Hepatocyte (in vitro differentiated cells): ENCODE measurements at regions not wholly inside any gene's neighbourhood (a gene's known extent, or its start where the extent isn't known, plus 50 kb on each side); places are given as distances from the start of the nearest gene placed in this dataset.

Experiments
- DNase-seq: peaks from one replicate; pipeline ENCODE4 v3.0.0-alpha.2; 2016; ENCODE audit warnings: low spot score
- H2AFZ ChIP-seq: fragments of 200-600 bp; sonication (generic); 2 replicates; pipeline ENCODE4 v1.6.0; 2016; ENCODE audit warnings: antibody characterized with exemption, mild to moderate bottlenecking
- H3K27ac ChIP-seq: fragments of 200-600 bp; sonication (generic); 2 replicates; pipeline ENCODE4 v1.5.1; 2016; ENCODE audit warnings: mild to moderate bottlenecking
- H3K27me3 ChIP-seq: fragments of 200-600 bp; sonication (generic); 2 replicates; pipeline ENCODE4 v1.6.1; 2016
- H3K36me3 ChIP-seq: fragments of 200-600 bp; sonication (generic); replicated peaks from 2 replicates; pipeline ENCODE4 v1.5.1; 2016; ENCODE audit warnings: low read depth; ENCODE audit not compliant: insufficient read depth
- H3K4me1 ChIP-seq: fragments of 200-600 bp; sonication (generic); 2 replicates; pipeline ENCODE4 v1.5.1; 2016; ENCODE audit warnings: mild to moderate bottlenecking, moderate library complexity; ENCODE audit not compliant: insufficient read depth
- H3K4me2 ChIP-seq: fragments of 200-600 bp; sonication (generic); 2 replicates; pipeline ENCODE4 v1.6.0; 2016
- H3K4me3 ChIP-seq: fragments of 200-600 bp; sonication (generic); 2 replicates; pipeline ENCODE4 v1.5.1; 2016; ENCODE audit warnings: mild to moderate bottlenecking
- H3K79me2 ChIP-seq: fragments of 200-600 bp; sonication (generic); 2 replicates; pipeline ENCODE4 v1.6.0; 2017; ENCODE audit warnings: mild to moderate bottlenecking
- H3K9me2 ChIP-seq: fragments of 200-600 bp; sonication (generic); replicated peaks from 2 replicates; pipeline ENCODE4 v1.6.0; 2017; ENCODE audit warnings: mild to moderate bottlenecking; ENCODE audit not compliant: insufficient read depth
- H3K9me3 ChIP-seq: fragments of 200-600 bp; sonication (generic); 2 replicates; pipeline ENCODE4 v1.5.1; 2016; ENCODE audit warnings: low read depth, mild to moderate bottlenecking
- H4K20me1 ChIP-seq: fragments of 200-600 bp; sonication (generic); 2 replicates; pipeline ENCODE4 v1.6.0; 2016; ENCODE audit warnings: mild to moderate bottlenecking; ENCODE audit not compliant: insufficient read depth, poor library complexity, severe bottlenecking
- CTCF ChIP-seq: fragments of 200-600 bp; sonication (generic); IDR thresholded peaks from 2 replicates; pipeline ENCODE4 v1.5.1; 2016; ENCODE audit warnings: antibody characterized with exemption, mild to moderate bottlenecking; ENCODE audit not compliant: poor library complexity
- EZH2 ChIP-seq: fragments of 200-600 bp; sonication (generic); IDR thresholded peaks from 2 replicates; pipeline ENCODE4 v1.6.1; 2016; ENCODE audit warnings: antibody characterized with exemption, mild to moderate bottlenecking, borderline replicate concordance
- EZH2phosphoT487 ChIP-seq: fragments of 200-600 bp; sonication (generic); IDR thresholded peaks from one replicate; pipeline ENCODE4 v1.6.1; 2018; ENCODE audit warnings: antibody characterized with exemption, mild to moderate bottlenecking, low read depth, moderate library complexity; ENCODE audit not compliant: unreplicated experiment, severe bottlenecking
- WGBS: methylation state at CpG from one replicate; pipeline ENCODE4 v1.1.6; 2016; ENCODE audit warnings: low lambda C conversion rate; ENCODE audit errors: missing lambda C conversion rate; 5-methylcytosine and 5-hydroxymethylcytosine counted together

- H3K36me3 ChIP-seq, result no peaks in the 10 kb centered on the region
- 76% methylated on average over 5 of the region's 6 CpGs for WGBS
- H3K27ac ChIP-seq, result no peak overlapping the region
- H3K4me1 ChIP-seq, result no peaks in the 10 kb centered on the region
- no peaks in the 10 kb centered on the region for H4K20me1 ChIP-seq
- no peak overlapping the region for H3K4me2 ChIP-seq
- no peaks in the 10 kb centered on the region for H3K9me3 ChIP-seq
- TF ChIP-seq EZH2phosphoT487, result no peak
- no peaks in the 10 kb centered on the region for H3K79me2 ChIP-seq
- H3K27me3 ChIP-seq, result no peaks in the 10 kb centered on the region
- no peak for DNase-seq
- no peak overlapping the region for H3K4me3 ChIP-seq
- no peaks in the 10 kb centered on the region for H3K9me2 ChIP-seq
- H2AFZ ChIP-seq, result no peak overlapping the region
Measured at GRCh38 chr1:30492451-30492850, 230.9 kb downstream of the MATN1 start.

GRCh38 chr1:30491831-30492230, 231.6 kb downstream of the MATN1 start:
- H2AFZ ChIP-seq, result no peak overlapping the region
- H3K27me3 ChIP-seq, result no peaks in the 10 kb centered on the region
- no peaks in the 10 kb centered on the region for H3K36me3 ChIP-seq
- no peaks in the 10 kb centered on the region for H3K4me1 ChIP-seq
- no peaks in the 10 kb centered on the region for H4K20me1 ChIP-seq
- no peak overlapping the region for H3K27ac ChIP-seq
- no peak overlapping the region for H3K4me3 ChIP-seq
- H3K79me2 ChIP-seq, result no peaks in the 10 kb centered on the region
- no peaks in the 10 kb centered on the region for H3K9me3 ChIP-seq
- 72% methylated on average over 4 of the region's 4 CpGs for WGBS
- H3K9me2 ChIP-seq, result no peaks in the 10 kb centered on the region
- no peak for TF ChIP-seq EZH2
- TF ChIP-seq EZH2phosphoT487, result no peak
- TF ChIP-seq CTCF, result no peak
- no peak overlapping the region for H3K4me2 ChIP-seq
- no peak for DNase-seq

- H3K36me3 ChIP-seq, result no peaks in the 10 kb centered on the region
- no peak overlapping the region for H2AFZ ChIP-seq
- no peak overlapping the region for H3K4me2 ChIP-seq
- H3K27ac ChIP-seq, result no peak overlapping the region
- no peaks in the 10 kb centered on the region for H3K9me2 ChIP-seq
- H3K9me3 ChIP-seq, result no peaks in the 10 kb centered on the region
- no peaks in the 10 kb centered on the region for H4K20me1 ChIP-seq
- no peaks in the 10 kb centered on the region for H3K79me2 ChIP-seq
- H3K4me3 ChIP-seq, result no peak overlapping the region
- WGBS, result 78% methylated on average over 3 of the region's 3 CpGs
- H3K4me1 ChIP-seq, result no peaks in the 10 kb centered on the region
- no peak for TF ChIP-seq EZH2
- no peaks in the 10 kb centered on the region for H3K27me3 ChIP-seq
- DNase-seq, result no peak
Measured at GRCh38 chr1:30490554-30491053, 232.8 kb downstream of the MATN1 start.

- Histone ChIP-seq H3K4me1 (no peaks in the 10 kb centered on the region), H3K36me3 (no peaks in the 10 kb centered on the region), H3K4me3 (no peak overlapping the region), H3K79me2 (no peaks in the 10 kb centered on the region), H3K4me2 (no peak overlapping the region), H3K27me3 (no peaks in the 10 kb centered on the region), H3K9me3 (no peaks in the 10 kb centered on the region), H3K9me2 (no peaks in the 10 kb centered on the region), H2AFZ (no peak overlapping the region), H4K20me1 (no peaks in the 10 kb centered on the region), H3K27ac (no peak overlapping the region)
- no peak for TF ChIP-seq EZH2phosphoT487
- no peak for TF ChIP-seq EZH2
- no peak for TF ChIP-seq CTCF
- DNase-seq, result no peak
- WGBS, result 86% methylated on average over 3 of the region's 3 CpGs
Measured at GRCh38 chr1:30489737-30490389, 233.5 kb downstream of the MATN1 start.
